HL-60 (cell line): ENCODE measurements at regions not wholly inside any gene's neighbourhood (a gene's known extent, or its start where the extent isn't known, plus 50 kb on each side); places are given as distances from the start of the nearest gene placed in this dataset.

Experiments used
- DNase-seq, 2 experiments: peaks; one replicate each; pipeline ENCODE4 v3.0.0-alpha.2; 2010 to 2020; ENCODE audit warnings: low read depth in 1 of 2, low spot score in 1 of 2
- H3K27ac ChIP-seq: fragments of 250-450 bp; sonication (Bioruptor Pico); replicated peaks from 2 replicates; pipeline ENCODE4 v1.5.1; 2020; ENCODE audit warnings: mild to moderate bottlenecking, moderate library complexity
- H3K27me3 ChIP-seq: fragments of 250-450 bp; sonication (Bioruptor Pico); 2 replicates; pipeline ENCODE4 v1.5.1; 2021; ENCODE audit warnings: mild to moderate bottlenecking, moderate library complexity; ENCODE audit not compliant: insufficient read depth, poor library complexity, severe bottlenecking
- H3K4me3 ChIP-seq: replicated peaks from 2 replicates; pipeline ENCODE4 v1.5.1; 2011; ENCODE audit warnings: mild to moderate bottlenecking, control low read depth, low read length; ENCODE audit not compliant: insufficient read depth
- CTCF ChIP-seq: IDR thresholded peaks from one replicate; pipeline ENCODE4 v1.5.1; 2011; ENCODE audit warnings: low read length, control low read depth, inconsistent platforms; ENCODE audit not compliant: insufficient read depth
- GABPA ChIP-seq: IDR thresholded peaks from 2 replicates; pipeline ENCODE4 v1.6.1; 2012; ENCODE audit warnings: low read depth
- POLR2AphosphoS5 ChIP-seq: IDR thresholded peaks from 2 replicates; pipeline ENCODE4 v1.6.1; 2012; ENCODE audit warnings: low read depth
- REST ChIP-seq: IDR thresholded peaks from 2 replicates; pipeline ENCODE4 v1.6.1; 2012; ENCODE audit warnings: low read depth; ENCODE audit not compliant: insufficient replicate concordance
- SPI1 ChIP-seq: IDR thresholded peaks from 2 replicates; pipeline ENCODE4 v1.6.1; 2012; ENCODE audit warnings: low read depth, mild to moderate bottlenecking, borderline replicate concordance

- DNase-seq, result no peak
- Histone ChIP-seq H3K27me3 (no peaks in the 10 kb centered on the region), H3K4me3 (no peak overlapping the region), H3K27ac (no peak overlapping the region)
- TF ChIP-seq POLR2AphosphoS5, result no peak
- no peak for TF ChIP-seq CTCF
- TF ChIP-seq GABPA, result no peak
- TF ChIP-seq REST, result no peak
- no peak for TF ChIP-seq SPI1
Observed at GRCh38 chr7:3107889-3108570, 64.4 kb upstream of the CARD11 start.

- Histone ChIP-seq H3K27me3 (no peaks in the 10 kb centered on the region), H3K4me3 (no peak overlapping the region), H3K27ac (no peak overlapping the region)
- DNase-seq, result no peak
- no peak for TF ChIP-seq REST
- TF ChIP-seq SPI1, result no peak
- TF ChIP-seq CTCF, result no peak
- no peak for TF ChIP-seq POLR2AphosphoS5
- TF ChIP-seq GABPA, result no peak
Observed at GRCh38 chr7:3109311-3109915, 65.7 kb upstream of the CARD11 start.

- no peaks in the 10 kb centered on the region for H3K27me3 ChIP-seq
- TF ChIP-seq SPI1, result no peak
- TF ChIP-seq GABPA, result no peak
- no peak for TF ChIP-seq REST
- no peak for TF ChIP-seq POLR2AphosphoS5
- TF ChIP-seq CTCF, result no peak
- no peak overlapping the region for H3K27ac ChIP-seq
- H3K4me3 ChIP-seq, result no peak overlapping the region
- no peak for DNase-seq
Observed at GRCh38 chr7:3112479-3113134, 68.9 kb upstream of the CARD11 start.
